ENCODE measurements at regions not wholly inside any gene's neighbourhood (a gene's known extent, or its start where the extent isn't known, plus 50 kb on each side); places are given as distances from the start of the nearest gene placed in this dataset.

DNA sequence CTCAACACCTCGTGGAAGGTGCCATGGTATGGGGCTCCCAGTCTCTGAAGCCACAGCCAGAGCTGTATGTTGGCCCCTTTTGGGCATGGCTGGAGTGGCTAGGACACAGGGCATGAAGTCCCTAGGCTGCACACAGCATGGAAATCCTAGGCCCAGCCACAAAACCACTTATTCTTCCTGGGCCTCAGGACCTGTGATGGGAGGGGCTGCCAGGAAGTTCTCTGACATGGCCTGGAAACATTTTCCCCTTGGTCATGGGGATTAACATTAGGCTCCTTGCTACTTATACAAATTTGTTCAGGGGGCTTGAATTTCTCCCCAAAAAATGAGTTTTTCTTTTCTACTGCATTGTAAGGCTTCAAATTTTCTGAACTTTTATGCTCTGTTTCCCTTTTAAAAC is 2091.2 kb upstream of the ACO1 start:
- no peak for DNase-seq (ENCODE audit: low read depth)
- TF ChIP-seq, protein P1, sequence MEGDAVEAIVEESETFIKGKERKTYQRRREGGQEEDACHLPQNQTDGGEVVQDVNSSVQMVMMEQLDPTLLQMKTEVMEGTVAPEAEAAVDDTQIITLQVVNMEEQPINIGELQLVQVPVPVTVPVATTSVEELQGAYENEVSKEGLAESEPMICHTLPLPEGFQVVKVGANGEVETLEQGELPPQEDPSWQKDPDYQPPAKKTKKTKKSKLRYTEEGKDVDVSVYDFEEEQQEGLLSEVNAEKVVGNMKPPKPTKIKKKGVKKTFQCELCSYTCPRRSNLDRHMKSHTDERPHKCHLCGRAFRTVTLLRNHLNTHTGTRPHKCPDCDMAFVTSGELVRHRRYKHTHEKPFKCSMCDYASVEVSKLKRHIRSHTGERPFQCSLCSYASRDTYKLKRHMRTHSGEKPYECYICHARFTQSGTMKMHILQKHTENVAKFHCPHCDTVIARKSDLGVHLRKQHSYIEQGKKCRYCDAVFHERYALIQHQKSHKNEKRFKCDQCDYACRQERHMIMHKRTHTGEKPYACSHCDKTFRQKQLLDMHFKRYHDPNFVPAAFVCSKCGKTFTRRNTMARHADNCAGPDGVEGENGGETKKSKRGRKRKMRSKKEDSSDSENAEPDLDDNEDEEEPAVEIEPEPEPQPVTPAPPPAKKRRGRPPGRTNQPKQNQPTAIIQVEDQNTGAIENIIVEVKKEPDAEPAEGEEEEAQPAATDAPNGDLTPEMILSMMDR (conservative IDR thresholded peaks at IDR 0.05; ENCODE audit: low read depth, low read length) = no peak
- H3K4me3 ChIP-seq (ENCODE audit: low read depth, low read length) = no peak overlapping the region

DNA sequence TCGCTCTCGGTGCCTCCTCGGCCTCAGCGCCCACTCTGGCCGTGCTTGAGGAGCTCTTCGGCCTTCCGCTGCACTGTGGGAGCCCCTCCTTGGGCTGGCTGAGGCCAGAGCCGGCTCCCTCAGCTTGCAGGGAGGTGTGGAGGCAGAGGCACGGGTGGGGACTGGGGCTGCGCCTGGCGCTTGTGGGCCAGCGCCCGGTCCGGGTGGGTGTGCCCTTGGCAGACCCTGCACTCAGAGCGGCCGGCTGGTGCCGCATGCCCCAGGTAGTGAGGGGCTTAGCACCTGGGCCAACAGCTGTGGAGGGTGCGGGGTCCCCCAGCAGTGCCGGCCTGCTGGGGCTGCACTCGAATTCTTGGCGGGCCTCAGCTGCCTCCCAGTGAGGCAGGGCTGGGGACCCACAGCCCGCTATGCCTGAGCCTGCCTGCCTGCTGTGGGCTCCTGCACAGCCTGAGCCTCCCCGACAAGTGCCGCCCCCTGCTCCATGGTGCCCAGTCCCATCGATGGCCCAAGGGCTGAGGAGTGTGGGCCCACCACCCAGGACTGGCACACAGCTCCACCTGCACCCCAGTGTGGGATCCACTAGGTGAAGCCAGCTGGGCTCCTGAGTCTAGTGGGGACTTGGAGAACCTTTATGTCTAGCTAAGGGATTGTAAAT is 2085.2 kb upstream of the ACO1 start:
- no peak for DNase-seq (ENCODE audit: low read depth)
- TF ChIP-seq, protein P1 (conservative IDR thresholded peaks at IDR 0.05; ENCODE audit: low read depth, low read length) = no peak
- H3K4me3 ChIP-seq (ENCODE audit: low read depth, low read length) = no peak overlapping the region

DNA sequence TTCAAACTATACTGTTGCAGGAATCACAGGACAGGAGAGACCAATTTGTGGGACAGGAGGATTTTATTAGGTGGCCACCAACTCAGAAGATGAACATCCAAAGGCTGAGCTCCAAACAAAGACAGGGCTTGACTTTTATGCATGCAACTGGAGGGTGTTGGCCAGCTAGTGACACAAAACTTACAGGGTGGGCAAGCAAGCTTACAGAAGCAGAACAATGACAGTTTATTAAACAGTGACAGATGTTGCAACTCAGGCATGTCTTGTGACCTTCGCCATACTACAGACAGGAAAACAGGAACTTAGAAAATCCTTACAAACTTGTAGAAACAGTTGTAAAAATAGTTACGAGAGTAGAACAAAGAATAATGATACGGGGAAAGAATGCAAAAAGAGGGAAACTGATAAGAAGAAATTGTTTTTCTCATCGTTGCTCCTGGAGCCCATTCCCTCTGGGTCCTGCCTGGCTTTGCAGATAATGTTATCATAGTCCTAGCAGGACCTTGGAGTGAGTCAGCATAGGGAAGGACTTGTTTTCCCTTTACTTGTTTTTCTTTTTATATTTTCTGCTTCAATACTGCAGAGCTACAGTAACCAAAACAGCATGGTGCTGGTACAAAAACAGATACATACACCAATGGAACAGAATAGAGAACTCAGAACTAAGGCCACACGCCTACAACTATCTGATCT is 2083.0 kb upstream of the ACO1 start:
- DNase-seq (ENCODE audit: low read depth) = no peak
- TF ChIP-seq, protein P1 (conservative IDR thresholded peaks at IDR 0.05; ENCODE audit: low read depth, low read length) = no peak
- H3K4me3 ChIP-seq (ENCODE audit: low read depth, low read length) = no peak overlapping the region

DNA sequence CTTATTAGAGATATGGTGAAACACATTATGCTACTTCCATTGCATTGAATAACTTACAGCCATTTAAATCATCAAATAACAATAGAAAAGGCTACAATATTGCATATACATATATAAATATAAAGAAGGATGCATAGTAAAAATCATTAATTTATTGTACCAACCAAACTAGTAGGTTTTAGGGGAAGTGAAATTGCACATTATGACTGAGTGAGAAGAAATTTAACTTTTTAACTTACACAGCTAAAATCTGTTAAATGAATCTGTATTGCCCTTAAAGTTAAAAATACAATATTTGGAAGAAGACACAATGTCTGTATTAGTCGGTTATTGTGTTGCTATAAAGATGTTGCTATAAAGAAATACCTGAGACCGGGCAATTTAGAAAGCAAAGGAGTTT is 2073.7 kb upstream of the ACO1 start:
- no peak for DNase-seq (ENCODE audit: low read depth)
- H3K4me3 ChIP-seq (ENCODE audit: low read depth, low read length) = no peak overlapping the region
- TF ChIP-seq, protein P1 (conservative IDR thresholded peaks at IDR 0.05; ENCODE audit: low read depth, low read length) = no peak

DNA sequence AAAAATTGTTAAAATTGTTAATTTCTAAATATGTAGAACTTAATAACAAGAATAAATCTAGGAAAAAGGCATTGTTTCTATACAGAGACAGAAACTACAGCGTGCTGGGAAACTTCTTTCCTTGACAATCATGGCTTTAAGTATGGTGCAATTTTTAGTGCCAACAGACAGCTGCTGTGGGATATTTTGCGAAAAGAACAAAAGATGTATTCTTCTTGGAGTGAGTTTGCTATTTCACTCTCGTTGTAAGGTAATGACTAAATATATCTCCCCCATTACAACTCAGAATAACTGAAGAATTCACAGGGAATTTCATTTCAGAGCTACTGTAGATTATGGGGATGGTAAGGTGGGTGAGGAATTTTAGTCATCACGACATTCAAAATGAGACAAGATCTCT is 2055.0 kb upstream of the ACO1 start:
- H3K4me3 ChIP-seq (ENCODE audit: low read depth, low read length) = no peak overlapping the region
- DNase-seq (ENCODE audit: low read depth) = no peak
- TF ChIP-seq, protein P1 (conservative IDR thresholded peaks at IDR 0.05; ENCODE audit: low read depth, low read length) = no peak

DNA sequence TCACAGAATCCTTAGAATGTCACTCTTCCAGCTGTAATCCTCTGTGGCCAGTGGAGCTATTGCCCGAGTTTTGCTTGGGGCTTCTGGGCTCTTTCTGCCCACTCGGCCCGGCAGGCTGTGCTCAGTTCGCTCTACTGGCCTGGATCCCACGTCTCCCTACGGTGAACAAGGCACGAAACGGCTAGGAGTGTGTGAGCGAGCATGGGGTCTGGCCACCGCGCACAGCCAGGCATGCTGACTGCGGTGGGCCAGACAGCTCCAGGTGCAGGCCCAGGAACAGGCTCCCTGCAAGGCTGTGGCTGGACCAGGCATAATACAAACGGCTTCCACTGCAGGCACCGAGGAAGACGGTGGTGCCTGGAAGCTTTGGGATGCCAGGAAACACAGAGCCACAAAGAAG is 2035.5 kb upstream of the ACO1 start:
- no peak overlapping the region for H3K4me3 ChIP-seq (ENCODE audit: low read depth, low read length)
- no peak for DNase-seq (ENCODE audit: low read depth)
- TF ChIP-seq, protein P1 (conservative IDR thresholded peaks at IDR 0.05; ENCODE audit: low read depth, low read length) = no peak

Measured in choroid plexus epithelial cell (primary cell).